ENCODE measurements at regions not wholly inside any gene's neighbourhood (a gene's known extent, or its start where the extent isn't known, plus 50 kb on each side); places are given as distances from the start of the nearest gene placed in this dataset.

DNA sequence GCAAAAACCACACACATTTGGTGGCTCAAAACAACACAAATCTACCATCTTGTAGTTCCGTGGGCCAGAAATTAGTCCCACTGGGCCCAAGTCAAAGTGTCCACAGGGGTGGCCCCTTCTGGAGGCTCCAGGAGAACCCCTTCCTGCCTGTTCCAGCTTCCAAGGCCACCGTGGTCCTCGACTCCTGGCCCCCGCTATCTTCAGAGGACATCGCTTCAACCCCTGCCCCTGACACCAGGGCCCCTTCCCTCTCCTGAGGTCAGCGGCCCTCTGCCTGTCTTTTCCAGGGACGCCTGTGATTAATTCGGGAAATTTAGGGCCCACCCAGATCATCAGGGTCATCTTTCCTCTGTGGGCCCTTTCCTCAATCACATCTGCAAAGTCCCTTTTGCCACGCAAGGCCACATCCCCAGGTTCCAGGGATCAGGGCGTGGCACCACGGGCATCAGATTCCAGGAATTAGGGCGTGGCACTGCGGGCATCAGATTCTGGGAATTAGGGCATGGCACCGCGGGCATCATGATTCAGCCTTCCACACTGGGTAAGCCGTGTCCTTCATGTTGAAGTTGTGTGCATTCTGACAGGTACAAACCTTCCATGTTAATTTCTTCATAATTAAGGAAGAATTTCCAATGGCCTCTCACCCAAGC, 59.9 kb upstream of the SMOC2 start:
- TF ChIP-seq, protein P1, sequence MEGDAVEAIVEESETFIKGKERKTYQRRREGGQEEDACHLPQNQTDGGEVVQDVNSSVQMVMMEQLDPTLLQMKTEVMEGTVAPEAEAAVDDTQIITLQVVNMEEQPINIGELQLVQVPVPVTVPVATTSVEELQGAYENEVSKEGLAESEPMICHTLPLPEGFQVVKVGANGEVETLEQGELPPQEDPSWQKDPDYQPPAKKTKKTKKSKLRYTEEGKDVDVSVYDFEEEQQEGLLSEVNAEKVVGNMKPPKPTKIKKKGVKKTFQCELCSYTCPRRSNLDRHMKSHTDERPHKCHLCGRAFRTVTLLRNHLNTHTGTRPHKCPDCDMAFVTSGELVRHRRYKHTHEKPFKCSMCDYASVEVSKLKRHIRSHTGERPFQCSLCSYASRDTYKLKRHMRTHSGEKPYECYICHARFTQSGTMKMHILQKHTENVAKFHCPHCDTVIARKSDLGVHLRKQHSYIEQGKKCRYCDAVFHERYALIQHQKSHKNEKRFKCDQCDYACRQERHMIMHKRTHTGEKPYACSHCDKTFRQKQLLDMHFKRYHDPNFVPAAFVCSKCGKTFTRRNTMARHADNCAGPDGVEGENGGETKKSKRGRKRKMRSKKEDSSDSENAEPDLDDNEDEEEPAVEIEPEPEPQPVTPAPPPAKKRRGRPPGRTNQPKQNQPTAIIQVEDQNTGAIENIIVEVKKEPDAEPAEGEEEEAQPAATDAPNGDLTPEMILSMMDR (IDR thresholded peaks at IDR 0.05), result no peak
- TF ChIP-seq, protein P2, sequence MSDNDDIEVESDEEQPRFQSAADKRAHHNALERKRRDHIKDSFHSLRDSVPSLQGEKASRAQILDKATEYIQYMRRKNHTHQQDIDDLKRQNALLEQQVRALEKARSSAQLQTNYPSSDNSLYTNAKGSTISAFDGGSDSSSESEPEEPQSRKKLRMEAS (CRISPR knock-in tag; IDR thresholded peaks at IDR 0.05), result no peak
- no peak for TF ChIP-seq OVOL2 (CRISPR knock-in tag; IDR thresholded peaks at IDR 0.05; ENCODE audit: borderline replicate concordance)
- no peak for TF ChIP-seq CREM (CRISPR knock-in tag; IDR thresholded peaks at IDR 0.05)
